Suppressor macrophage treated with lipopolysaccharide for 1 hour (primary cell): ENCODE measurements at regions not wholly inside any gene's neighbourhood (a gene's known extent, or its start where the extent isn't known, plus 50 kb on each side); places are given as distances from the start of the nearest gene placed in this dataset.
"Not testable (repeated sequence)": the region's sequence is repeated elsewhere in the genome, so short reads cannot be mapped to it uniquely, and the experiment has no call there.

Experiments used
- DNase-seq, 3 donors: peaks; one replicate each; pipeline ENCODE4 v3.0.0-alpha.2; 2020 to 2022

- no peak for DNase-seq
These were observed 59.7 kb downstream of the NHLRC1 start for GRCh38 chr6:18062733-18063132.

GRCh38 chr6:18058429-18058828, 64.0 kb downstream of the NHLRC1 start:
- DNase-seq, result no peak

- DNase-seq, result no peak
These were observed 66.6 kb downstream of the NHLRC1 start for GRCh38 chr6:18055714-18056382.

GRCh38 chr6:18055098-18055497, 67.4 kb downstream of the NHLRC1 start:
- DNase-seq, result no peak

GRCh38 chr6:18053555-18054445, 66.4 kb upstream of the KIF13A start:
- peak in 2 of 3 donors; percentile 9 for DNase-seq

- DNase-seq, result no peak
These were observed 65.6 kb upstream of the KIF13A start for GRCh38 chr6:18053078-18053477.

- peak; percentile 22 to 43 (median 38) for DNase-seq
These were observed 62.2 kb upstream of the KIF13A start for GRCh38 chr6:18049646-18050045.

- no peak for DNase-seq
These were observed 61.7 kb upstream of the KIF13A start for GRCh38 chr6:18048953-18049630.

- no peak for DNase-seq
These were observed 60.0 kb upstream of the KIF13A start for GRCh38 chr6:18047406-18047805.

- DNase-seq, result no peak
These were observed 58.1 kb upstream of the KIF13A start for GRCh38 chr6:18045507-18045906.

GRCh38 chr6:18044108-18044783, 56.8 kb upstream of the KIF13A start:
- peak; percentile 7 to 23 (median 14) for DNase-seq

GRCh38 chr6:18042536-18043145, 55.2 kb upstream of the KIF13A start:
- DNase-seq, result no peak

GRCh38 chr6:18039481-18039880, 52.0 kb upstream of the KIF13A start:
- DNase-seq, result no peak

GRCh38 chr6:18038235-18038634, 50.8 kb upstream of the KIF13A start:
- DNase-seq, result not testable (repeated sequence)
